H9 (cell line): ENCODE measurements at regions not wholly inside any gene's neighbourhood (a gene's known extent, or its start where the extent isn't known, plus 50 kb on each side); places are given as distances from the start of the nearest gene placed in this dataset.

Experiments used
- DNase-seq: peaks from one replicate; pipeline ENCODE4 v3.0.0-alpha.2; 2017
- H2AFZ ChIP-seq: one replicate; pipeline ENCODE4 v1.6.1; 2013; ENCODE audit warnings: mild to moderate bottlenecking, low read length, control low read depth, moderate library complexity
- H2AK5ac ChIP-seq: 2 replicates; pipeline ENCODE4 v1.6.1; 2013; ENCODE audit warnings: low read length, control low read depth, mixed read lengths; ENCODE audit not compliant: insufficient read length
- H2BK120ac ChIP-seq: one replicate; pipeline ENCODE4 v1.6.1; 2013; ENCODE audit warnings: low read depth, mild to moderate bottlenecking, low read length, control low read depth, inconsistent platforms; ENCODE audit not compliant: poor library complexity, severe bottlenecking
- H2BK12ac ChIP-seq: 2 replicates; pipeline ENCODE4 v1.6.1; 2013; ENCODE audit warnings: low read length, control low read depth, mixed read lengths, low read depth; ENCODE audit not compliant: insufficient read length
- H2BK15ac ChIP-seq: 2 replicates; pipeline ENCODE4 v1.6.1; 2013; ENCODE audit warnings: low read depth, low read length, control low read depth
- H2BK20ac ChIP-seq: one replicate; pipeline ENCODE4 v1.6.1; 2013; ENCODE audit warnings: low read depth, mild to moderate bottlenecking, low read length, control low read depth, inconsistent platforms; ENCODE audit not compliant: poor library complexity, severe bottlenecking
- H2BK5ac ChIP-seq: 2 replicates; pipeline ENCODE4 v1.6.1; 2013; ENCODE audit warnings: low read length, control low read depth, mixed read lengths; ENCODE audit not compliant: insufficient read length
- H3K14ac ChIP-seq: 2 replicates; pipeline ENCODE4 v1.6.1; 2013; ENCODE audit warnings: low read length, control low read depth; ENCODE audit not compliant: insufficient read depth
- H3K18ac ChIP-seq: 2 replicates; pipeline ENCODE4 v1.6.1; 2013; ENCODE audit warnings: low read depth, mild to moderate bottlenecking, mixed read lengths, low read length, control low read depth; ENCODE audit not compliant: insufficient read length
- H3K23ac ChIP-seq: 2 replicates; pipeline ENCODE4 v1.6.1; 2013; ENCODE audit warnings: low read length, control low read depth, mixed read lengths, low read depth; ENCODE audit not compliant: insufficient read length
- H3K23me2 ChIP-seq: 2 replicates; pipeline ENCODE4 v1.6.1; 2013; ENCODE audit warnings: low read depth, mild to moderate bottlenecking, mixed read lengths, low read length, control low read depth; ENCODE audit not compliant: insufficient read length, poor library complexity, severe bottlenecking
- H3K27ac ChIP-seq: 2 replicates; pipeline ENCODE4 v1.5.1; 2013; ENCODE audit warnings: low read length, control low read depth, mixed read lengths, low read depth; ENCODE audit not compliant: insufficient read length
- H3K27me3 ChIP-seq: 2 replicates; pipeline ENCODE4 v1.6.1; 2013; ENCODE audit warnings: low read length, control low read depth, inconsistent platforms; ENCODE audit not compliant: insufficient read depth
- H3K4ac ChIP-seq: 2 replicates; pipeline ENCODE4 v1.6.1; 2013; ENCODE audit warnings: low read depth, mild to moderate bottlenecking, control low read depth, inconsistent platforms, low read length, moderate library complexity
- H3K4me1 ChIP-seq: 2 replicates; pipeline ENCODE4 v1.6.1; 2013; ENCODE audit warnings: low read length, control low read depth, inconsistent platforms; ENCODE audit not compliant: insufficient read depth
- H3K4me2 ChIP-seq: 2 replicates; pipeline ENCODE4 v1.6.1; 2013; ENCODE audit warnings: low read length, control low read depth, mixed read lengths; ENCODE audit not compliant: insufficient read length, insufficient read depth
- H3K56ac ChIP-seq: 2 replicates; pipeline ENCODE4 v1.6.1; 2013; ENCODE audit warnings: low read depth, mild to moderate bottlenecking, mixed read lengths, low read length, control low read depth; ENCODE audit not compliant: insufficient read length
- H3K79me1 ChIP-seq: 2 replicates; pipeline ENCODE4 v1.6.1; 2013; ENCODE audit warnings: low read depth, mild to moderate bottlenecking, moderate library complexity, low read length, control low read depth, inconsistent platforms; ENCODE audit not compliant: insufficient read depth, poor library complexity, severe bottlenecking
- H3K79me2 ChIP-seq: 2 replicates; pipeline ENCODE4 v1.6.1; 2013; ENCODE audit warnings: low read length, control low read depth, inconsistent platforms; ENCODE audit not compliant: insufficient read depth
- H3K9ac ChIP-seq: 2 replicates; pipeline ENCODE4 v1.6.1; 2013; ENCODE audit warnings: low read length, control low read depth, mixed read lengths; ENCODE audit not compliant: insufficient read length; ENCODE audit errors: extremely low read depth
- H3K9me3 ChIP-seq: one replicate; pipeline ENCODE4 v1.6.1; 2013; ENCODE audit warnings: low read depth, low read length, inconsistent platforms; ENCODE audit not compliant: control insufficient read depth
- H3T11ph ChIP-seq: one replicate; pipeline ENCODE4 v1.6.1; 2013; ENCODE audit warnings: mild to moderate bottlenecking, low read length, control low read depth, inconsistent platforms
- H4K20me1 ChIP-seq: one replicate; pipeline ENCODE4 v1.6.1; 2013; ENCODE audit not compliant: control insufficient read depth, insufficient read length, insufficient read depth
- H4K5ac ChIP-seq: 2 replicates; pipeline ENCODE4 v1.6.1; 2013; ENCODE audit warnings: low read depth, mild to moderate bottlenecking, mixed read lengths, low read length, control low read depth; ENCODE audit not compliant: insufficient read length
- H4K8ac ChIP-seq: replicated peaks from 2 replicates; pipeline ENCODE4 v1.6.1; 2013; ENCODE audit warnings: low read length, control low read depth, mixed read lengths, low read depth; ENCODE audit not compliant: insufficient read length
- H4K91ac ChIP-seq: 2 replicates; pipeline ENCODE4 v1.6.1; 2013; ENCODE audit warnings: low read depth, mild to moderate bottlenecking, moderate library complexity, mixed read lengths, low read length, control low read depth; ENCODE audit not compliant: insufficient read length
- H3K27ac Mint-ChIP-seq, 3 experiments: 2 replicates in 2 of 3; 3 replicates in 1 of 3; pipeline ENCODE4 v1.8.0; 2020 to 2021; ENCODE audit warnings: mixed read lengths in 3 of 3, mild to moderate bottlenecking in 1 of 3, moderate library complexity in 1 of 3
- H3K27me3 Mint-ChIP-seq: 2 replicates; pipeline ENCODE4 v1.8.0; 2021; ENCODE audit warnings: low read depth, mild to moderate bottlenecking, moderate library complexity, mixed read lengths
- H3K36me3 Mint-ChIP-seq, 3 experiments: 2 replicates in 2 of 3; 3 replicates in 1 of 3; pipeline ENCODE4 v1.8.0; 2020 to 2021; ENCODE audit warnings: low read depth in 3 of 3, mixed read lengths in 3 of 3; ENCODE audit not compliant: insufficient read depth in 1 of 3
- H3K4me1 Mint-ChIP-seq, 2 experiments: 2 replicates each; pipeline ENCODE4 v1.8.0; 2020; ENCODE audit warnings: mixed read lengths in 2 of 2
- H3K4me3 Mint-ChIP-seq, 2 experiments: 2 replicates in 1 of 2; 3 replicates in 1 of 2; pipeline ENCODE4 v1.8.0; 2020 to 2021; ENCODE audit warnings: mild to moderate bottlenecking in 2 of 2, mixed read lengths in 2 of 2, moderate library complexity in 1 of 2
- H3K9me3 Mint-ChIP-seq, 2 experiments: 2 replicates in 1 of 2; 3 replicates in 1 of 2; pipeline ENCODE4 v1.8.0; 2020; ENCODE audit warnings: mild to moderate bottlenecking in 2 of 2, mixed read lengths in 2 of 2, moderate library complexity in 1 of 2
- WGBS: extraction: QIAGEN DNeasy Blood & Tissue Kit; methylation state at CpG from one replicate; pipeline ENCODE4 v1.1.7; 2013; ENCODE audit warnings: missing lambda C conversion rate, low lambda C conversion rate, mixed read lengths; ENCODE audit not compliant: insufficient read length; ENCODE audit errors: extremely low coverage; 5-methylcytosine and 5-hydroxymethylcytosine counted together
- TF ChIP-seq, protein P1 (sequence below): fragments of 200-600 bp; sonication (generic); conservative IDR thresholded peaks from 3 replicates; pipeline ENCODE4 v1.8.0; 2021; ENCODE audit warnings: antibody characterized with exemption, mild to moderate bottlenecking

DNA sequence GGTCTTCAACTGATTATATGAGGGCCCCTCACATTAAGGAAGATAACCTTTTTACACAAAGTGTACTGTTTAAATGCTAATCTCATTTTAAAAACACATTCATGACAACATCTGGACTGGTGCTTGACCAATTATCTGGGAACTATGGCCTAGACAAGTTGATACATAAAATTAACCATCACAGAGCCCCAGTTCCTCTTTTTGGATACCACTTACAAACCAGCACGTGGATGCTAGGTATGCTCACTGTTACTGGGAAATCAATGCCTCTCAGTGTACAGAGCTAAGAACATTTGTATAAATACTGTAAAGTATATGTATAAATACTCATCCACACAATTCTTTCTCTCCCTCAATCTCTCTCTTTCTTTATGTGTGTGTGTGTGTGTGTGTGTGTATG is 1217.8 kb upstream of the LRRTM3 start:
- DNase-seq, result no peak
- TF ChIP-seq, protein P1, sequence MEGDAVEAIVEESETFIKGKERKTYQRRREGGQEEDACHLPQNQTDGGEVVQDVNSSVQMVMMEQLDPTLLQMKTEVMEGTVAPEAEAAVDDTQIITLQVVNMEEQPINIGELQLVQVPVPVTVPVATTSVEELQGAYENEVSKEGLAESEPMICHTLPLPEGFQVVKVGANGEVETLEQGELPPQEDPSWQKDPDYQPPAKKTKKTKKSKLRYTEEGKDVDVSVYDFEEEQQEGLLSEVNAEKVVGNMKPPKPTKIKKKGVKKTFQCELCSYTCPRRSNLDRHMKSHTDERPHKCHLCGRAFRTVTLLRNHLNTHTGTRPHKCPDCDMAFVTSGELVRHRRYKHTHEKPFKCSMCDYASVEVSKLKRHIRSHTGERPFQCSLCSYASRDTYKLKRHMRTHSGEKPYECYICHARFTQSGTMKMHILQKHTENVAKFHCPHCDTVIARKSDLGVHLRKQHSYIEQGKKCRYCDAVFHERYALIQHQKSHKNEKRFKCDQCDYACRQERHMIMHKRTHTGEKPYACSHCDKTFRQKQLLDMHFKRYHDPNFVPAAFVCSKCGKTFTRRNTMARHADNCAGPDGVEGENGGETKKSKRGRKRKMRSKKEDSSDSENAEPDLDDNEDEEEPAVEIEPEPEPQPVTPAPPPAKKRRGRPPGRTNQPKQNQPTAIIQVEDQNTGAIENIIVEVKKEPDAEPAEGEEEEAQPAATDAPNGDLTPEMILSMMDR, result no peak
- H3K18ac ChIP-seq, result no peak overlapping the region
- Mint-ChIP-seq H3K9me3 (no peaks in the 10 kb centered on the region), H3K4me1 (no peaks in the 10 kb centered on the region), H3K27ac (no peak overlapping the region), H3K27me3 (no peaks in the 10 kb centered on the region), H3K4me3 (no peak overlapping the region), H3K36me3 (no peaks in the 10 kb centered on the region)
- no peak overlapping the region for H3K14ac ChIP-seq
- no peaks in the 10 kb centered on the region for H3K79me2 ChIP-seq
- H2BK20ac ChIP-seq, result no peak overlapping the region
- no peaks in the 10 kb centered on the region for H3K9me3 ChIP-seq
- no peak overlapping the region for H3T11ph ChIP-seq
- no peak overlapping the region for H3K4ac ChIP-seq
- no peak overlapping the region for H3K56ac ChIP-seq
- no peak overlapping the region for H4K5ac ChIP-seq
- WGBS, result no CpG with 5 or more reads among the region's 1 CpG
- no peaks in the 10 kb centered on the region for H3K27me3 ChIP-seq
- H2AK5ac ChIP-seq, result no peak overlapping the region
- H3K9ac ChIP-seq, result no peak overlapping the region
- no peak overlapping the region for H3K4me2 ChIP-seq
- H4K8ac ChIP-seq, result no peak overlapping the region
- no peak overlapping the region for H2AFZ ChIP-seq
- H3K27ac ChIP-seq, result no peak overlapping the region
- H2BK12ac ChIP-seq, result no peak overlapping the region
- H4K20me1 ChIP-seq, result no peaks in the 10 kb centered on the region
- no peak overlapping the region for H3K23ac ChIP-seq
- no peak overlapping the region for H4K91ac ChIP-seq
- H2BK15ac ChIP-seq, result no peak overlapping the region
- H2BK5ac ChIP-seq, result no peak overlapping the region
- no peak overlapping the region for H2BK120ac ChIP-seq
- H3K79me1 ChIP-seq, result no peaks in the 10 kb centered on the region
- no peaks in the 10 kb centered on the region for H3K23me2 ChIP-seq
- no peaks in the 10 kb centered on the region for H3K4me1 ChIP-seq
